ENCODE measurements at regions not wholly inside any gene's neighbourhood (a gene's known extent, or its start where the extent isn't known, plus 50 kb on each side); places are given as distances from the start of the nearest gene placed in this dataset.
"Not testable (repeated sequence)": the region's sequence is repeated elsewhere in the genome, so short reads cannot be mapped to it uniquely, and the experiment has no call there.

DNA sequence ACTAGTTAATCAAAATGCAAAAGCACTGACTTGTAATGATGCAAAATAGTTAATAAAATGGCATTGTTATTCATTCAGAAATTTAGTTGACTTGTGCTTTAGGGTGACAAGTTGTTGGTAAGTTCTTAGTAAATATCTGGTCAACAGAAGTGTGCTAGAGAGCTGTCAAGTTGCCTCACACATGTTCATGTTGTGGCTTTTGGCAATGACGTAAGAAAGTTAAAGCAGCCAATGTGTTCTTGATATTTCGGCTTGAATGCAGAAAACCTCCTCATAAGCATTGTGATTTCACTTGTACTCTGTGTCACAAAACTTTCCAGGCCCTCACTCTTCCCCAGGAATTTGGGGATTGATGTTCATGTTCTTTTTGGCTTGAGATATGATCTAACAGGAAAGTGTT, 626.7 kb downstream of the PRR16 start:
- DNase-seq (ENCODE audit: low spot score) = no peak

DNA sequence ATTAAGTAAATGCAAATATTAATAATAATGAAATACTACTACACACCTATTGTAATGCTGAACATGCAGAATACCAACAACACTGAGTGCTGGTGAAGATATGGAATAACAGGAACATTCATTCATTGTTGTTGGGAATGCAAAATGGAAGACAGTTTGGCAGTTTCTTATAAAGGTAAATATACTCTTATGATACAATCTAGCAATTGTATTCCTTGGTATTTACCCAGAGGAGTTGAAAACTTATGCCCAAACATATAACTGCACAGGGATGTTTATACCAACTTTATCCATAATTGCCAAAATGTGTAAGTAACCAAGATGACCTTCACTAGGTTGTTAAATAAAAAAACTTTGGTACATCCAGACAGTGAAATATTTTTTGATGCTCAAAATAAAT, 636.8 kb downstream of the PRR16 start:
- DNase-seq (ENCODE audit: low spot score) = no peak

DNA sequence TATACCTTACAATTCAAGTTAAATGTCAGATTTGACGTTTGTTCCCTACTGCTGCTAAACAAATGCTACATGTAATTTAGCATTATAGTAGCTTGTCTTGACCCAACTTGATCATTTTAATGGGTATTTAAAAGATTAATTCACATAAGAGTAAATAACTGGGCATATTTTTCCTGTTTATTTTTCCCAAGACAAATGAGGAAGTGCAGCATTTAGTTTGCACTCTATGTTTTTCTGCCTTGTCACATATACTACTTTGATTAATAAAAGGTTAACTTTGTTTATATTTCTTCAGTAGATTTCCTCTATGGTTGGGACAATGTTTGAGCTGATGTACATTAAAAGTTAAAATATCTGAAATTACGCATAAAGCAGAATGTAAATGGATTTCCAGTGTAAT, 641.8 kb downstream of the PRR16 start:
- DNase-seq (ENCODE audit: low spot score) = no peak

DNA sequence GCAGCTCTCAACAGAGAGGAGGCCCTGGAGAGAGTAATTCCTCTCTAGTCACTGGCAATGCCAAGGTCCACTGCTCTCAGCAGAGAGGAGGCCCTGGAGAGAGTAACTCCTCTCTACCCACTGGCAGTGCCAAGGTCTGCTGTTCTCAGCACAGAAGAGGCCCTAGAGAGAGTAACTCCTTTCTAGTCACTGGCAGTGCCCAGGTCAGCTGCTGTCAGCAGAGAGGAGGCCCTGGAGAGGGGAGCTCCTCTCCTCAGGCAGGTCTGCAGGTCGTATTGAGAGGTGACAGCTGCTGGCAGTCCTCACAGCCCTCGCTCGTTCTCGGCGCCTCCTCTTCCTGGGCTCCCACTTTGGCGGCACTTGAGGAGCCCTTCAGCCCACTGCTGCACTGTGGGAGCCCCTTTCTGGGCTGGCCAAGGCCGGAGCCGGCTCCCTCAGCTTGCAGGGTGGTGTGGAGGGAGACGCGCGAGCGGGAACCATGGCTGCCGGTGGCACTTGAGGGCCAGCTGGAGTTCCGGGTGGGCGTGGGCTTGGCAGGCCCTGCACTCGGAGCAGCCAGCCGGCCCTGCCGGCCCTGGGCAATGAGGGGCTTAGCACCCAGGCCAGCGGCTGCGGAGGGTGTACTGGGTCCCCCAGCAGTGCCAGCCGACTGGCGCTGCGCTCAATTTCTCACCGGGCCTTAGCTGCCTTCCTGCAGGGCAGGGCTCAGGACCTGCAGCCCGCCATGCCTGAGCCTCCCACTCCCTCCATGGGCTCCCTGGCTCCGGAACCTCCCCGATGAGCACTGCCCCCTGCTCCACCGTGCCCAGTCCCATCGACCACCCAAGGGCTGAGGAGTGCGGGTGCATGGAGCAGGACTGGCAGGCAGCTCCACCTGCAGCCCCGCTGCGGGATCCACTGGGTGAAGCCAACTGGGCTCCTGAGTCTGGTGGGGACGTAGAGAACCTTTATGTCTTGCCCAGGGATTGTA, 642.9 kb downstream of the PRR16 start:
- not testable (repeated sequence) for DNase-seq (ENCODE audit: low spot score)

DNA sequence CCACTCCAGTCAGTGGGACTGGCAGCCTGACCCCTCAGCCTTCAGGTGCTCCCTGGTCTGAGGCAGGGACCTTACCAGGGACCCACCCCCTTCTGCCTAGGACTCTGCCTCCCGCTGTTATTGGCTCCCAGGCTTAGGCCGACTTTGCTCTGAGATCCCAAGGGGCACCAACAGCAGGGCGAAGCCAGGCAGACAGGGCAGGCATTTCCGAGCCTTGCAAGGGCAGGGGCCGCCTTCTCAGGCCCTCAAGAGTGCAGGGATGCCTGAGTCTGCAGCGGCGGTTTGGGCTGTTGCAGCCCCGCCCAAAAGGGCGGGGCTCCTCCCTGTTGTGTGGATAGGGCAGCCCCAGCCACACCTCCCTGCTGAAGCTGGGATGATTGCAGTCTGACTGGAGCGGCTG, 644.6 kb downstream of the PRR16 start:
- DNase-seq (ENCODE audit: low spot score) = no peak

DNA sequence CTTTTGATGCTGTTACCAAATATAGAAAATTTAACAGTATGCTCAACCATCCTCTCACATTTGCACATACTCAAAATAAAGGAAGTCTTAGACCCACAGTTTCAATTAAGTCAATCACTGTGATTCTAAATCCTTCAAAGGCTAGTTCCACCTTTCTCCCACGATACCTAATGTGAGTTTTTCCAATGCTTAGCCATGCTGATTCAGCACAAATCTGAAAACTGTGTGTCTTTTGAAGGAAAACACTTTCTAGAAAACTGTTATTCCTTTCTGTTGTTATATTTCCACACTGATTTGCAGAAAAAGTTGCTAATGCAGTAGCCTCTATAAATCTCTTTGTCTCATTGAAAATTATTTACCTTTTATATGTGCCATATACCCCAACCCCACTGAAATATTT, 645.7 kb downstream of the PRR16 start:
- DNase-seq (ENCODE audit: low spot score) = no peak

DNA sequence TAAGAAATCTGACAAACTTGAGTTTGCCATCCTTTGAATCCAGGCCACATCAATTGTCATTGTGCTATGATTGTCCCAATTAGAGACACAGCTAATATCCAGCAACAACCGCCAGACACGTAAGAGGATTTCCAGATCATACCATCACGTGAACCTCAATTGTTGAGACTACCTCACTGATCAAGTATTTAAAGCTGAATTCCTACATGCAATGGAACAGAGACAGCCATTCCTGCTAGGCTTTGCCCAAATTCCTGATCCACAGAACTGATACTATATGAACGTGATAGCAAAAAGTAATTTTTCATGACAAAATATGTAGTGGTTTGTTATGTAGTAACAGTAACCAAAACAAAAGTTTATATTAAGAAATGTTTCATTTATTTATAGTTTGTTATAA, 657.7 kb downstream of the PRR16 start:
- no peak for DNase-seq (ENCODE audit: low spot score)

DNA sequence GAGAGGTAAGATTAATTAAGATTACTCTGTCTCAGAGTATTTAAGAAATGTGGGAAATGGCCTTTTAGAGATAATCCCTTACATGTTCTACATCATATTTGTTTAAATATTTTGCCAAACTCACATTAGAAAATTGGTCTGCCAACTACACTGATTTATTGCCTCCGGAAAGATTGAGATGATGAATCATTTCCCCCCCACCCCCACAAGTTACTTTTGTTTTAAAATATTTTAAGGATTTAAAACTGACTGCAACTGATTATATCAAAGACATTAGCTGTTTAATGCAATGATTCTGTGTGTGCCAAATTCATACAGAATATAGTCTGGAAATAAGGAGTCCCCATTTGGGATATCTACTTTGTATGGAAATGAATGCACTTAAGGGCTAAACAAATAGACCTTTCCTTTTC, 674.4 kb downstream of the PRR16 start:
- DNase-seq (ENCODE audit: low spot score) = no peak

DNA sequence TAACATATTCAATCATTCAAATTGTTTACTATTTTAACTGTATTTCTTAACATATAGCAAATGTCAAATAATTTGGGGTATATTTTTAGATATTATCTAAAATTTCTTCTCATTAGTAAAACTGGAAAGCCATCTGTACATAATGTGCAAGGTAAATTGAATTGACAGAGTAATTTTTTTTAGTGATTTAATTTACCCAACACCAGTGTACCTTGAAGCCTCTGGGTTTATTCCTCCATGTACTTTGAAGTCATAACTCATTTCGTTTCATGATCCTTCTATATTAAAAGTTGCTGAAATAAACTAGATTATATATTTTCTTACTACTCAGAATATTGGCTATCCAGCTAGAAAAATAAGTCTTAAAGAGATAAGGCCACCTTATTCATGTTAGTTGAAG, 674.9 kb downstream of the PRR16 start:
- DNase-seq (ENCODE audit: low spot score) = no peak

DNA sequence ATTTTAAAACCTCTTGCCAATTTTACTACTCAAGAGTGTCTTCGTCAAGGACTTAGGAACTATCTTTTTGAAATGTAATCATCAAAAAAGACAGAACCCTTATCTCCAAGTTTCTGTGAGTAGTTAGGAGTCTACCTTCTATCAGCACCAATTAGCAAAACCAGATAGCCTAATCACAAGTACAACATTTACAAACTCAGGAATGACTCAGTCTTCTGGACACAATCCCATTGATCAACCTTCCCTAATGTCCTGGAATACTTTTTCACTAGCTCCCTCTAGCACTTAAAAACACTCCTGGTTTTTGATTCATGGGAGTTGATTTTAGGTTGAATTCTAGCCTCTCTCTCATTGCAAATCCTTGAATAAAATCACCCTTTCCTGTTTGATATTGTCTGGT, 680.7 kb downstream of the PRR16 start:
- DNase-seq (ENCODE audit: low spot score) = no peak

DNA sequence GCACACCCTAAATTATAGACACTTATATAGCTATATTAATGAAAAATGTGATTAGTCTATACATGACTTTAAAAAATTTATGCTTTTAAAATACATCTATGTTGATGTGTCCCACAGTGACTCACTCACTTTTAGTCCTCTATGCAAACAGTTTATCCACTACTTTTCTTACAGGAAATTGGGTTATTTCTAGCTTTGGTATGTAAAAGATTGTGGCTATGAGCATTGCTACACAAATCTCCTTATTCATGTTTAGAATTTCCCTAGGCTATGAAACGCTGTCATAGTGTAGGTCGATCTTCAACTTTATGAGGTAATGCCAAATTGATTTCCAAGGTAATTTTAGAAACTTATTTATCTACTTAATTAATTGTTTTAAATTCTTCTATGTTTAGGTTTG, 687.4 kb downstream of the PRR16 start:
- no peak for DNase-seq (ENCODE audit: low spot score)

DNA sequence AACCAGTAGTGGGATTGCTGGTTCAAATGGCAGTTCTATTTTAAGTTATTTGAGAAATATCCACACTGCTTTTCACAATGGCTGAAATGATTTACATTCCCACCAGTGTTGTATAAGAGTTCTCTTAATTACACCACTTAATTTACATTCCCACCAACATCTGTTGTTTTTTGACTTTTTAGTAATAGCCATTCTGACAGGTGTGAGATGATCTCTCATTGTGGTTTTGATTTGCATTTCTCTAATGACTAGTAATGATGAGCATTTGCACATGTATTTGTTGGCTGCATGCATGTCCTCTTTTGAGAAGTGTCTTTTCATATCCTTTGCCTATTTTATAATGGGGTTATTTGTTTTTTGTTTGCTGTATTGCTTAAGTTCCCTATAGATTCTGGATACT, 688.3 kb downstream of the PRR16 start:
- DNase-seq (ENCODE audit: low spot score) = no peak

DNA sequence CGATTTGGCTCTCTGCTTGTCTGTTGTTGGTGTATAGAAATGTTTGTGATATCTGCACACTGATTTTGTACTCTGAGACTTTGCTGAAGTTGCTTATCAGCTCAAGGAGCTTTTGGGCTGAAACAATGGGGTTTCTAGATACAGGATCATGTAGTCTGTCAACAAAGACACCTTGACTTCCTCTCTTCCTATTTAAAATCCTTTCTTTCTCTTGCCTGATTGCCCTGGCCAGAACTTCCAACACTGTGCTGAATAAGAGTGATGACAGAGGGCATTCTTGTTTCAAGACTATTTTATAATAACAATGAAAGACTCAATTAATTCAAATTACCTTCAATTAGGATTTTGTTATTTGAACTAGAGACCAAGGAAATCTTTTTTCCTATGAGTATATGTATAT, 692.5 kb downstream of the PRR16 start:
- no peak for DNase-seq (ENCODE audit: low spot score)

DNA sequence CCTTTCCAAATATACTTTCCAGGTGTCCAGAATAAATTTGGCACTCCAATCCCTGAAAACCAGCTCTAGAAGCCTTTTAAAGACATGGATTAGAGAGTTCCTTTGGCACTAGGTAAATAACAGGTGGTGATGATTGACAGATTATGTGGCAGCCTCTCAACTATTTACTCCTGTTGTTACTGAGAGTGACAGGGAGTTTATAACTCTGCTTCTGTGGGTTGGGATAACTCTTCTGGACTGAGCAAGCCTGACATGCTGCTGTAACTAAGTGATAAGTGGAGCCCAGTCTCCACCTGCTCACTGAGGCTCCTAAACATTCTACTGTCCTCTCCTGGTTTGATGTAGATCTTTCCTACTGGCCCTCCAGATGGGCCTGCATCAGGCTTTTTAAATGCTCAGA, 693.2 kb upstream of the FTMT start:
- DNase-seq (ENCODE audit: low spot score) = no peak

DNA sequence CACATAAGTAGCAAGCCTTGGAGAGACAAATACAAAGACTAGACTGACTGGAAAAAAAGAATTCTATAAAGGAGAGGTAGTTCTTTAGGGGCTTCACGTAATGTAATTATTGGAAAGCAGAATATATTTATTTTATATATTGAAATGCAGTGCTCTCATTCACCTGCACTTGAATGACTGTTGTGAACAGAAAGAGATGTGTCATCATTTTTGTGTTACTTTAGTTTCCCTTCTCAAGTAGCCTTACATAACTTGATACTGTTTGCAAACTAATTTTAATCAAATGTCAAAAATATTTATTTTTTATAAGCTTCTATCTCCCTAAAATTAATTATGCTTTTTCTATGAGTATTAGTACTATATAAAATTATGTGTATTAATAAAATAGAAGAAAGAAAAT, 691.1 kb upstream of the FTMT start:
- no peak for DNase-seq (ENCODE audit: low spot score)

DNA sequence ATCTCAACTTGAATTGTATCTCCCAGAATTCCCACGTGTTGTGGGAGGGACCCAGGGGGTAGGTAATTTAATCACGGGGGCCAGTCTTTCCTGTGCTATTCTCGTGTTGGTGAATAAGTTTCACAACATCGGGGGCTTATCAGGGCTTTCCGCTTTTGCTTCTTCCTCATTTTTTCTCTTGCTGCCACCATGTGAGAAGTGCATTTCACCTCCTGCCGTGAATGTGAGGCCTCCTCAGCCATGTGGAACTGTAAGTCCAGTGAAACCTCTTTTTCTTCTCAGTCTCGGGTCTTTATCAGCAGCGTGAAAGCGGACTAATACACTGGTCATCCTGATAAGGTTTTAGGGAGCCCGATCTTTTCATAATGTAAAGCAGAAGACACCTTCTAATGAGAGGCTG, 687.0 kb upstream of the FTMT start:
- DNase-seq (ENCODE audit: low spot score) = no peak

DNA sequence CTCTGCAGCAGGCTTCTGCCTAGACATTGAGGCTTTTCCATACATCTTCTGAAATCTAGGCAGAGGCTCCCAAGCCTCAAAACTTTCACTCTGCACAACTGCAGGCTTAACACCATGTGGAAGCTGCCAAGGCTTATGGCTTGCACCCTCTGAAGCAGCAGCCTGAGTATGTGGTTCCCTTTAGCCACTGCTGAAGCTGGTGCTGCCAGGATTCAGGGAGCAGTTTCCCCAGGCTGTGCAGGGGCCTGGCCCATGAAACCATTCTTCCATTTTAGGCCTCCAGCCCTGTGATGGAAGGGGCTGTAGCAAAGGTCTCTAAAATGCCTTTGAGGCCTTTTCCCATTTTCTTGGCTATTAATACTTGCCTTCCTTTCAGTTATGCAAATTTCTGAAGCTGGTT, 680.3 kb upstream of the FTMT start:
- DNase-seq (ENCODE audit: low spot score) = no peak

DNA sequence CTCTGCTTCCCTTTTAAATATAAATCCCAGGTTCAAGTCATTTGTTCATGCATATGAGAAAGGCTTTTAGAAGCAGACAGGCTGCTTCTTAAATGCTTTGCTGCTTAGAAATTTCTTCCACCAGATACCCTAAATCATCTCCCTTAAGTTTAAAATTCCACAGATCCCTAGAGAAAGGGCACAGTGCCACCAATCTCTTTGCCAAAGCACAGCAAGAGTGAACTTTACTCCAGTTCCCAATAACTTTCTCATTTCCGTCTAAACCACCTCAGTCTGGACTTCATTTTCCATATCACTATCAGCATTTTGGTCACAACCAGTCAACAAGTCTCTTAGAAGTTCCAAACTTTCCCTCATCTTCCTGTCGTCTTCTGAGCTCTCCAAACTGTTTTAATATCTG, 679.8 kb upstream of the FTMT start:
- DNase-seq (ENCODE audit: low spot score) = no peak

DNA sequence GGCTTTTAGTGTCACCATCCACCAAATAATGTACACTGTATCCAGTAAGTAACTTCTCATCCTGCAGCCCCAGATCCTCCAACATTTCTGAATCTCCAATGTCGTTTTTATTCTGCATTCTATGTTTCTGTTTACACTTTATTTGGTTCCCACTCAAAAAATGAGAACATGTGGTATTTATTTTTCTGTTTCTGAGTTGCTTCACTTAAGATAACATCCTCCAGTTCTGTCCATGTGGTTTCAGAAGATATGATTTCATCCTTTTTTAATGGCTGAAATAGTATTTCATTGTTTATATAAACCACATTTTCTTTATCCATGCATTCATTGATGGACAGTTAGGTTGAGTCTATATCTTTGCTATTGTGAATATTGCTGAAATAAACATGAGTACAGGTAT, 677.3 kb upstream of the FTMT start:
- no peak for DNase-seq (ENCODE audit: low spot score)

DNA sequence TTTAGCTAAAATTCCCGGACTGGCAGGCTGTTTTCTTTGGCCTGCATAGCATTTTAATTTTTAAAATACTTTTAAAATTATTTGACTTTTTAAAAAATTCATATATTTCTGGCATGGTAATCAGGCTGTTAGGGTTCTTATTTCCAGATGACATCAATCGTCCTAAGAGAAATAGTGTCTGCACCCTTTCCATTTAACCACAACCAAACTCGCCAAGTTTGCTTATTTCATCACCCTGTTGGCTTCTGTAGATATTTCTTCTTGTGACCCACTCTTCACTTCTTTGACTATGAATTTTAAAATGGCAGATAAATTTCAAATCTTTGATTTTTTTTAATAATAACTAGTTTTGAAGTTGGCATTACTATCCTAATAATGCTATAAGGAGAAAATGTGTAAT, 675.7 kb upstream of the FTMT start:
- DNase-seq (ENCODE audit: low spot score) = no peak

DNA sequence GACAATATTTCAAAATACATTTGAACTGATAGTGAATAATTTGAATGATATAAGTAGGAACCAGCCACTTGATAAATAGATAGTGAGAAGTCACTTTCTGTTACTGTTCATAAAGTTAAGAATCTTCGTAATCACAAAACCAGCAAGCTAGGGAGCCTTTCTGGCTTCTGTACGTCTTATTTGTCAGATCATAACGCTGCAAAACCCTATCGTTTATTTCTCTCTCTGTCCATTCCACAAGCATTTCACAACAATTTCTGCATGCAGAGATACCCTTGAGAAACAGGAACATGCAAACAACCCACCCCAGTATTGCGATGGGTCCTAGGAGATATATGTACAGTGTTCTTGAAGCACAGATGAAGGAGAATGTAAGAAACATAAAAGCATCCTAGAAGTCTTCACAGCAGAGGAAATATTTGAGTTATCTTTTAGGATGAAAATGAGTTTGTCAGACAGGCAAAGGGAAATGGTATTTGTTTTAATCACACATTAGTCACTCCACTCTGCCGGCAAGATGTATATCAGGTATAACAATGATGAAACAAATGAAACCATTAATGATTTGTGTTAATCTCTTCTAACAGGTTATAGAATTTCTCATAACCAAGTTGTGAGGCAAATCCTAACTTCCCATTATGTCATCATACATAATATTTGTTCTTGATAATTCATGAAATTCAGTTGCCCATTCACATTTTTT, 668.7 kb upstream of the FTMT start:
- DNase-seq (ENCODE audit: low spot score) = no peak

DNA sequence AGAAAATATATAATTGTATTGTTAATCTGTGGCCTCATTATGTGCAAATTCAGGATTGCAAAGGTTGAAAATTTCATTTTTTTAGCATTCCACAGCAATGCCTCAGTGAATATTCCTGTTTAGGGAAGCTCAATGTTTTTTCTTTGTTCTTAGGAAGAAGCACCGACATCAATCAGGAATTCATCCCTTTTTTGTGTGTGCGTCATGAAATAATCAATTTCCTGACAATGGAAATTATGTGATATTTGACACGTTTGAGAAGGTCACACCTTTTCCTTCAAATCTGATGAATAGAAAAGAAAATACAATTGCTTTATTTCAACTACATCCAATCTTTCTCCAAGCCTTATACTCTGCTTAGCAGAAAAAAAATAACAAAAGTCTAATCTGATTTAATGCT, 662.8 kb upstream of the FTMT start:
- DNase-seq (ENCODE audit: low spot score) = no peak
